Loucy (cell line): ENCODE measurements at regions not wholly inside any gene's neighbourhood (a gene's known extent, or its start where the extent isn't known, plus 50 kb on each side); places are given as distances from the start of the nearest gene placed in this dataset.

Experiments used
- H2AFZ ChIP-seq: fragments of 200-600 bp; sonication (generic); 2 replicates; pipeline ENCODE4 v1.6.0; 2016; ENCODE audit warnings: antibody characterized with exemption, mild to moderate bottlenecking, low read length, moderate library complexity
- H3F3A ChIP-seq: fragments of 200-600 bp; 2 replicates; pipeline ENCODE4 v1.6.0; 2016; ENCODE audit warnings: antibody characterized with exemption, low read depth, mild to moderate bottlenecking
- H3K27me3 ChIP-seq: fragments of 200-600 bp; sonication (generic); 2 replicates; pipeline ENCODE4 v1.6.1; 2014; ENCODE audit warnings: low read length, mild to moderate bottlenecking; ENCODE audit not compliant: insufficient read depth, poor library complexity, severe bottlenecking
- H3K36me3 ChIP-seq: fragments of 200-600 bp; sonication (generic); 2 replicates; pipeline ENCODE4 v1.6.1; 2016; ENCODE audit warnings: low read length; ENCODE audit not compliant: insufficient read depth
- H3K4me1 ChIP-seq: fragments of 200-600 bp; sonication (generic); 2 replicates; pipeline ENCODE4 v1.5.1; 2014; ENCODE audit warnings: low read length, mild to moderate bottlenecking; ENCODE audit not compliant: insufficient read depth, poor library complexity, severe bottlenecking
- H3K4me2 ChIP-seq: fragments of 200-600 bp; sonication (generic); 2 replicates; pipeline ENCODE4 v1.6.0; 2014; ENCODE audit warnings: antibody characterized with exemption, low read length, low read depth, mild to moderate bottlenecking; ENCODE audit not compliant: poor library complexity, severe bottlenecking
- H3K4me3 ChIP-seq: fragments of 200-600 bp; sonication (generic); 2 replicates; pipeline ENCODE4 v1.5.1; 2014; ENCODE audit warnings: low read length, mild to moderate bottlenecking, mixed read lengths; ENCODE audit not compliant: poor library complexity, severe bottlenecking
- H3K79me2 ChIP-seq: fragments of 200-600 bp; sonication (generic); 2 replicates; pipeline ENCODE4 v1.6.1; 2014; ENCODE audit warnings: low read length; ENCODE audit not compliant: insufficient read depth
- H3K9ac ChIP-seq: fragments of 200-600 bp; sonication (generic); 2 replicates; pipeline ENCODE4 v1.6.0; 2014; ENCODE audit warnings: mild to moderate bottlenecking, low read depth, low read length, moderate library complexity; ENCODE audit not compliant: poor library complexity, severe bottlenecking
- H3K9me2 ChIP-seq: fragments of 200-600 bp; sonication (generic); replicated peaks from 2 replicates; pipeline ENCODE4 v1.6.1; 2016; ENCODE audit warnings: low read depth, low read length, mixed read lengths
- H3K9me3 ChIP-seq: fragments of 200-600 bp; sonication (generic); 2 replicates; pipeline ENCODE4 v1.6.1; 2014; ENCODE audit warnings: mild to moderate bottlenecking, antibody characterized with exemption, low read length, low read depth; ENCODE audit not compliant: insufficient read depth
- H4K20me1 ChIP-seq: fragments of 200-600 bp; sonication (generic); 2 replicates; pipeline ENCODE4 v1.6.0; 2014; ENCODE audit warnings: antibody characterized with exemption, low read length, mild to moderate bottlenecking; ENCODE audit not compliant: insufficient read depth, poor library complexity, severe bottlenecking
- CTCF ChIP-seq: fragments of 200-600 bp; sonication (generic); conservative IDR thresholded peaks from 2 replicates; pipeline ENCODE4 v1.5.1; 2014; ENCODE audit warnings: mild to moderate bottlenecking, antibody characterized with exemption, low read length
- EZH2phosphoT487 ChIP-seq: fragments of 200-600 bp; IDR thresholded peaks from 2 replicates; pipeline ENCODE4 v1.6.1; 2018; ENCODE audit warnings: antibody characterized with exemption, mild to moderate bottlenecking, moderate library complexity, borderline replicate concordance

- Histone ChIP-seq H2AFZ (no peak overlapping the region), H3K9ac (no peak overlapping the region), H3K79me2 (no peaks in the 10 kb centered on the region), H3K9me3 (peaks cover under 1% of the 10 kb centered on the region; the same call in 1 of the 2 replicates), H3K9me2 (no peaks in the 10 kb centered on the region), H3F3A (no peaks in the 10 kb centered on the region), H4K20me1 (no peaks in the 10 kb centered on the region), H3K4me1 (no peaks in the 10 kb centered on the region), H3K4me2 (no peak overlapping the region), H3K36me3 (no peaks in the 10 kb centered on the region), H3K27me3 (no peaks in the 10 kb centered on the region), H3K4me3 (no peak overlapping the region)
- TF ChIP-seq CTCF (no peak), EZH2phosphoT487 (no peak)
These were observed 78.3 kb upstream of the FOXF1 start for GRCh38 chr16:86432048-86432447.

- H3K4me2 ChIP-seq: no peak overlapping the region
- H3K27me3 ChIP-seq: no peaks in the 10 kb centered on the region
- no peaks in the 10 kb centered on the region for H3K4me1 ChIP-seq
- no peaks in the 10 kb centered on the region for H3F3A ChIP-seq
- no peak overlapping the region for H2AFZ ChIP-seq
- no peaks in the 10 kb centered on the region; the same call in 1 of the 2 replicates for H3K9me3 ChIP-seq
- no peaks in the 10 kb centered on the region for H3K79me2 ChIP-seq
- H3K4me3 ChIP-seq: no peak overlapping the region
- H3K36me3 ChIP-seq: no peaks in the 10 kb centered on the region
- no peak overlapping the region for H3K9ac ChIP-seq
- no peak for TF ChIP-seq EZH2phosphoT487
- TF ChIP-seq CTCF: no peak
- H3K9me2 ChIP-seq: no peaks in the 10 kb centered on the region
- H4K20me1 ChIP-seq: no peaks in the 10 kb centered on the region
These were observed 77.6 kb upstream of the FOXF1 start for GRCh38 chr16:86432691-86433090.

DNA sequence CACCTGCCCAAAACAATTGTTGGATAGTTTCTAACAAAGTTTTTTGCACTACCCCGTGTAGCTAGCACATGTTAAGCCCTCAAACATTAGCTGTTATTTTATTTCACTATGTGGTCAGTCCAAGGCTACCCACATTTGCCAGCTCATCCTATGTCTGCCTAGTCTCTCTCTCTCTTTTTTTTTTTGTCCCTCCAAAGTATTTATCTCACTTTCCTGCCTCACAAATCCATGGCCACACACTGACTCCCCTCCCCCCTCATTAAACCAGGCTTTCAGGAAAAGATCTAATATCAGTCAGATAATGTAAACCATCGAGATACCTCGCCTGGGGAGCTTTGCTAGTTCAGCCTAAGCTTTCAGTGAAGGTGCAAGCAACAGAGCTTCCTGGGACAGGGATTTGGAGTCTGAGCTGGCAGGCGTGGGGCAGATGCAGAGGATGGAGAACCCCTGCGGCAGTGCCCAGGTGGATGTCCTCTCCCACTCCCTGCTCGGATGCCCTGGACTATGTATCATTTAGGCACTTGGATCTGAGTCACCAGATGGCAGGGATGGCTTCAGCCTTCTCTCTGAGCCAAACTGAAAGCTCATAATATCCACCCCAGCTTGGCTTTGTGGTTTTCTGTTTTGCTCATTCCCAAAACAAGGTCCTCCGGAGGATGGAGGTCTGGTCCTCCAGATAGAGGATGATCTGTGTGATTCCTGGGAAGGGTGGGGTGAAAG lies 73.7 kb upstream of the FOXF1 start:
- no peak for TF ChIP-seq CTCF
- TF ChIP-seq EZH2phosphoT487: no peak
- Histone ChIP-seq H2AFZ (no peak overlapping the region), H3K4me3 (no peak overlapping the region), H3K4me2 (no peak overlapping the region), H3F3A (no peaks in the 10 kb centered on the region), H3K36me3 (no peaks in the 10 kb centered on the region), H3K9ac (no peak overlapping the region), H3K9me2 (no peaks in the 10 kb centered on the region), H3K9me3 (no peaks in the 10 kb centered on the region; the same call in 1 of the 2 replicates), H3K79me2 (no peaks in the 10 kb centered on the region), H3K4me1 (no peaks in the 10 kb centered on the region), H3K27me3 (no peaks in the 10 kb centered on the region), H4K20me1 (no peaks in the 10 kb centered on the region)
